ENCODE measurements at regions not wholly inside any gene's neighbourhood (a gene's known extent, or its start where the extent isn't known, plus 50 kb on each side); places are given as distances from the start of the nearest gene placed in this dataset.
"Not testable (repeated sequence)": the region's sequence is repeated elsewhere in the genome, so short reads cannot be mapped to it uniquely, and the experiment has no call there.

DNA sequence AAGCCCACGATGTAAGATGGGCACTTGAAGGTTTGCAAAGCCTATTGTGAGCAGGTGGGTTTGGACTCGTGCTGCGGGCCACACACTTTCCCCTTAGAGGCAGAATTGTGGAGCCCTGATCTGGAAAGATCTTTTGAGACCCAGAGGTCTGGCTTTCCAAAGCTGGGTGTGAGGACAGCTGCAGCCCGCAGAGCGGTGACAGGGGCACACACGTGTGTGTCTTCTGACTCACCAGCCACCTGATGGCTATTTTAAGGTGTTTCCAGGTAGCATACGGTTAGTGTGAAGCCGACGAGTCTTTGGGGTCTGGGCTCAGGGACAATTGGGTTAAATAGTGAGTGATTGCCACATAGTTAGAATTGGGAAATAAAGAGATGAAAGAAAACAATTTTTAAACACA lies 108.9 kb upstream of the GSE1 start:
- no peak for DNase-seq (ENCODE audit: low read depth in 2 of 2, low spot score in 1 of 2)

DNA sequence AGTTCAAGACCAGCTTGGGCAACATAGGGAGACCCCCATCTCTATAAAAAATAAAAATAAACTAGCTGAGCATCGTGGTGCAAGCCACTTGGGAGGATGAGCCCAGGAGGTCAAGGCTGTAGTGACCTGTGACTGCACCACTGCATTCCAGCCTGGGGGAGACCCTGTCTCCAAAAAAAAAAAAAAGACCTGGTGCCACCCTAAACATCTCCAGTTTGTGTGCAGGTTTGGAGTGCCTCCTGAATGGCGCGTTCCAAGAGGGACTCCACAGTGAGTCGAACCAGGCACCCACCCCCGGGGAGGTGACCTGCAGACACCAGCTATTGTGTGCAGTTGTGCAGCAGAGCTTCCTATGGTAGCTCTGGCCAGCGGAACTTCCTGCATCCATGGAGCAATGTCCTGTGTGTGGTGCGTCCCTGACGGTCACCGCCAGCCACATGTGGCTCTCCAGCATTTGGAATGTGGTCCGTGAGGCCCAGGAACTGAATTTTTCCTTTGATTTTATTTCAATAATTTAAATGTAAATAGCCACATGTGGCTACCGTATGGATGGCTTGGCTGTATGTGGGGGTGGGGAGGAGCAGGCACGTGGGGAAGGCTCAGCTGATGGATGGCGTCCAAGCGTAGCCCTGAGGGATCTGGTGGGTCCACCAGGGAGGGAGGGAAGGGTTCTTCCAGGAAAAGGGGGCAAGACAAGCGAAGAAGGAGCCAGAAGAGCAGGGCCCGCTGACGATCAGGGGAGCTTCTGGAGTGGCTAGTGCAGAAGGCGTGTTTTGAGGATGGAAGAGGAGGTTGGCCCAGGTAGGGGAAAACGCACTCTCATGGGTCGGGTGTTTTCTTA lies 107.1 kb upstream of the GSE1 start:
- no peak for DNase-seq (ENCODE audit: low read depth in 2 of 2, low spot score in 1 of 2)

DNA sequence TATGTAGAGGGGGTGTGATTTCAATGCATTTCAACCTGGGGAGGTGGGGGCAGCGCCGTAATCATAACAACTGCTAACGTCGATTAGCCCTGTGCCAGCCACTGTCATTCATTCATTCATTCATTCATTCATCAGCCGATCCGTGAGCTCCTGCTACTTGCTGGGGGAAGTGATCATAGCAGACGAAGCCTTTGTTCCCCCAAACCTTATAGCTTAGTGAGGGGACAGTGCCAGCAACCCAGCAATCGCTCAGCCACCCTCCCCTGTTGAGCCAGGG lies 106.5 kb upstream of the GSE1 start:
- DNase-seq (ENCODE audit: low read depth in 2 of 2, low spot score in 1 of 2): no peak

DNA sequence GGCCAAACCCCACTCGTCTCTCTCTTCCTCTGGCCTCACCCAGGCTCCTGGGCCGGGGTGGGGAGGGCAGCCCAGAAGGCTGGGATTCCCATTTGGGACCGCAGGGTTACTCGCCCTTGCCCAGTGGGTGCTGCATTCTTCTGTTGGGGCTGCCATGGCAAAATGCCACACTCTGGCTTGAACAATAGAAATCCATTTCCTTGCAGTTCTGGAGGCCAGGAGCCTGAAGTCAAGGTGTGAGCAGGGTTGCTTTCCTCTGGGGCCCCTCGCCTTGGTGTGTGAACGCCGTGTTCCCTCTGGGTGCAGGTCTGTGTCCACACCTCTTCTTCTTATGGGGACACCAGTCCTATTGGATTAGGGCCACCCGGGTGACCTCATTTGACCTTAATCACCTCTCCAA lies 105.8 kb upstream of the GSE1 start:
- DNase-seq (ENCODE audit: low read depth in 2 of 2, low spot score in 1 of 2): no peak

DNA sequence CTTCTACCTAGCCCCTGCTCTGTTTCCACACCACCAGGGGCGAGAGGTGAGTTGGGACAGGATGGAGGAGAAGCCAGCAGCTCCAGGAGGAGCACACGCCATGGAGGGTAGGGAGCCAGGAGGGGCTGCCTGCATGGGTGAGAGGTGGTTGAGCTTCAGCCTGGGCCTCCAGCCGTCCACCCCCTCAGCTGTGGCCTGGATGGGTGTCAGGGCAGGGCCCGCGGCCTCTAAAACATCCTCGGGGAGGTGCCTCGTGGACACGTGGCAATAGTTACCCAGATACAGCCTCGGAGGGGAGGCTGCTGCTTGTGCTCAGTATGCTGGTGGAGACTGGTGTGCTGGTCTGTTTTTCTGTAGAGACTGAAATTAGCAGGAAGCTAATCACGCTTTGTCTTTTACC lies 104.7 kb upstream of the GSE1 start:
- no peak for DNase-seq (ENCODE audit: low read depth in 2 of 2, low spot score in 1 of 2)

DNA sequence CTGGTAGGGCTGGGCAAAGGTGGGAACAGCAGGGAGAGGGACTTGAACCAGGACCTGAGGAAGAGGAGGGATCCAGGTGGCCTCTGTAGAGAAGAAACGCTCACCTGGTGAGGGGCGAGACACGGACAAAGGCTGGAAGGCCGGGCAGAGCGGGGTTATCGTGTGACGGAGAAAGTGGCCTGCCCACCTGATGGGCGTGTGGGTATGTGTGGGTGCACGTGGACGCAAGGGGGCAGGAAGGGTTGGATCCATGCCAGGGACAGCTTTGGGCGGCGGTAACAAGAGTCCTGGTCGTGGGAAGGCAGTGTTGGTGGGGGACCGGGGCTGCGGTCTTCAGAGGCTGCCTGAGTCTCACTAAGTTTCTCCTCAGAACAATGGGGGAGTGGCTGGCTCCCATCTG lies 104.1 kb upstream of the GSE1 start:
- no peak for DNase-seq (ENCODE audit: low read depth in 2 of 2, low spot score in 1 of 2)

DNA sequence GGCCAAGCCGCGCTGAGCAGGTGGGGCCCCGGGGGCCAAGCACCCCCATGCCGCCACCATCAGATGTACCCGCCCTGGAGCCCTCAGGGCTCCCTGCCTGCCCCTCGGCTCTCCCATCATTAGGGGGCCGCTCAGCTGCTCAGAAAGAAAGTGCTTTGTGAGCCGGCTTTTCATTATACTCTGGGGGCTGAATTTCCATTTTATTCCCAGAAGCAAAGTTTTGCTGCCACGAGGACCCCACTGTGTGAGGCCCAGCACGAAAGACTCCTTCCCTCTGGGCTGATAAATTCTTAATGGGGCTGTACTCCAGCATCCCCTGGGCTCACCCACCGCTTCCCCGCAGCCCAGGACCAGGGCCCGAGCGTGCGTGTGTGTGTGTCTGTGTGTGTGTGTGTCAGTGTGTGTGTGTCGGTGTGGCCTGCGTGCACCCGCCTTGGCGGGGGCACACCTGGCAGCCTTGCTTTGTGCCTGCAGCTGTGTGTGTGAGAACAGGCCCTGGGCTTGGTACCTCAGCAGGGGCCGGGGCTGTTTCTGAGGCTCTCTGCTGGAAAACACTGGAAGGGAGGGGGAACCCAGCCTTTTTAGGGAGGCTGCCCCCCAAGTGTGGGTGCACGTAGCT lies 103.0 kb upstream of the GSE1 start:
- DNase-seq (ENCODE audit: low read depth in 2 of 2, low spot score in 1 of 2): no peak

DNA sequence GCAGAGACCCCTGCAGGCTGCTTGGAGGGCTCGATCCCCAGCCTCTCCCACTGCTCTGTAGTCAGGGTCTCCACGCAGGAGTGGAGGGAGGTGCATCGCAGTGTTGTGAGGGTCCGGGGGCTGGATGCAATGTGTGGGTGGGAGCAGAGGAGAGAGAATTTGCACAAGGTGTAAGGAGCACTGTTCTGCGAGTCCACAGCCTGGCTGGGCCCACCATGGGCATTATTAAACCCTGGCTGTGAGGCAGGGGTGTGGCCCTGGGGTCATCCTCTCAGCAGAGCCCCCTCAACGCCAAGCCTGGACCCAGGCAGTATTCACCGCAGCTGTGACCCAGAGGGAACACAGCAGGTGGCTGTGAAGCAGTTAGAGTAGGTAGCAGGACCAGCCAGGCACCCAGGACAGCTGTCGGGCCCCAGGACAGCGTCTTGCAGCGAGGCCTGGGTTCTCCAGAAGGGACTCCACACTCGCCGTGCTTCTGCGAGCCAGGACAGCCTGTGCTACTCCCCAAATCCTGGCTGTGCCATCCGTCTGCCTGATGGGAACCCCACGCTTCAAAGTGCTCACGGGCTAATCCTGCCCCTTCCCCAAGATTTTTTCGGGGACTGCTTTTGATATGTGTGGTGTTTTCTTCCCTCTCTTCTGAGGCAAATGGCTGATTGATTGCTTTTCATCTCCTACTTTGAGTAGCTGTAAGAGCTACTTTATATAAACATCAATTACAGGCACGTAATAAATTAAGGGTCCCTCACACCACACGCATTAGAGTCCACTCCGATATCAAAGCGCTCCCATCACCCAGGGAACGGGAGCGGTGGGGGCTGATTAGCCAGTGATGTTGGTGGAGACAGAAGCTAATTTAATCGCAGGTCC lies 100.9 kb upstream of the GSE1 start:
- DNase-seq (ENCODE audit: low read depth in 2 of 2, low spot score in 1 of 2): no peak

DNA sequence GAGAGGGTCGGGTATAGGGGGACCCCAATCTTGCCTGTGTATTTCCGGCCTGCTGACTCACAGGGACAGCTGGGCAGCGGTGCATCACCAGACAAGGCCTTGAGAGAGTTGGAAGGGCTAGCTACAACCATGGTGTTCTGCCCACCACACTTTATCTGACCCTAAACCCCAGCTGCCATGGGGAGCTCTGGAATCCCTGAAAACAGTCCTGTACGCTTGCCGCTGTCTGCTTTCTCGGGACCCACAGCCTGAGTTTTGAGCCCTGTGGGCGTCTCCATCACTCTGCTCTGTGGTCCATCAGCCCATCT lies 100.4 kb upstream of the GSE1 start:
- no peak for DNase-seq (ENCODE audit: low read depth in 2 of 2, low spot score in 1 of 2)

DNA sequence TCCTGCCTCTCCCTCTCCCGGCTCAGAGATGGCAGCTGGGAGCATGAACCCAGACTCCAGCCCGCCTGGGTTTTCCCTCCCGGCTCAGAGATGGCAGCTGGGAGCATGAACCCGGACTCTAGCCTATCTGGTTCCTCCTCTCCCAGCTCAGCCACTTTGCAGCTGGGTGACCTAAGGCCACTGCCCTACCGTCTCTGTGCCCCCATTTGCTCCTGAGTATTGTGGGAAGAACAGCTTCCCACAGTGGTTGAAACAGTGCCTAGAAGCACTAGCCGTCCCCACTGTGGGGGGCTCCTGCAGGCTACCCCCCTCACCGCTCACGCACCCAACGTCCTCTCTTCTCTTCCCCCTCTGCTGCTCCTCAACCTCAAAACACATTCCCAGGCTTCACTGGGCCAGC lies 99.9 kb upstream of the GSE1 start:
- no peak for DNase-seq (ENCODE audit: low read depth in 2 of 2, low spot score in 1 of 2)

DNA sequence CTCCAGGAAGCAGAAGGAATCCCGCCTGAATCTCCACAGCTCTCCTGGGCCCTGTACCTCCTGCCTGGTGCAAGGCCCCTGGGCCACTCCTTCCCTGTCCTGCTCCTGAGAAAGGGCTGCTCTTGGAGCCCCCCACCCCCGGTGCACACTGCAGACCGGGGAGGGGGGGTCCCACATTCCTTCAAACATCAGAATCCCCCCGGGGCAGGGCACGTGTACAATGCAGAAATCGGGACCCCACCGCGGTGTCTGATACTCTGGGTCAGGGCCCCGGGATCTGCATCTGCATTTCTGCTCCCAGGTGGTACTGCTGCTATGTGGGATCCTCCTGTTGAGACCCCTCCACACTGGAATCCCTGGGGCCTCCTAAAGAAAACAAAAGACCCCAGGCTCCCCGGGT lies 99.5 kb upstream of the GSE1 start:
- no peak for DNase-seq (ENCODE audit: low read depth in 2 of 2, low spot score in 1 of 2)

DNA sequence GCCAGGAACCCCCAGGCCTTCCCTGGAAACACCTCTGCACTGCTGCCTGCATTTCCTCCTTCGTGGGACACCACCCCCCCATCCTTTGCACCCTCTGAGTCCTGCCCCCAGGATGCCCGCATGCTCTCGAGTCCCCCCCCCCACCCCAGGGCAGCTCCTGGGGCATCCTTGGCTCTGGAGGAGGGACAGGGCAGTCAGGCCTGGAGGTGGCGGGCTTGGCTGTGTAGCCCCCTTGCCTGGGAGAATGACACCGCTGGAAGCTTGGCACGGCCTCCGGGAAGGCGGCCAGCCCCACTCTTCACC lies 98.9 kb upstream of the GSE1 start:
- DNase-seq (ENCODE audit: low read depth in 2 of 2, low spot score in 1 of 2): no peak

DNA sequence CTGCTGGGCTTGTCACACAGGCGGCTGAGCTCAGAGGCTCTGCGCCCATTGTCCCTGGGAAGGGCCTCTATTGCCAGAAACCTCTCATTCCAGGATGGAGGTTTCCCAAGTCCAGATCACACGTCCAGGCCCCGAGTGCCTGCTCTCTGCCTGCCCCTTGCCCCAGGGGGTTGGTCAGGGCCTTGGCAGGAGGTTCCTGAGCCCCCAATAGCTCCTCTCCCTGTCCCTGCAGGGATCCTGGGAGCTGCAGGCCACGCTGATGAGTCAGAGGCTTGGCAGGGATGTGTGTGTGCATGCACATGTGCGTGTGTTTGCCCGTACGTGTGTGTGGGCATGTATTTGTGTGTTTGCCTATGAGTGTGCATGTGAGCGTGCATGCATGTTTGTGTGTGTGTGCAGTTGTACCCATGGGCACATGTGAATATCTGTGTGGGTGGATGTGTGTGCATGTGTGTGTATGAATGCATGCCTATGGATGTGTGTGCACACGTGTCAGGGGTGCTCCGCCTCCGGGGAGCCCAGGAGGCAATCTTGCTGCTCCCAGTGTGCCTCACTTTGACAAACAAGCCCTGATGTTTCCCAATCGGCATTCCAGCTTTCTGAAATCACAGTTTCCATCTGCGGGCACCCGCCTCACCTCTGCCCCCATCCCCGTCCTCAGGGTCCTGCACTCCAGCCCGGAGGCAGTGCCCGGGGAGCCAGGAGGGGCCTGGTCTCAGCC lies 98.4 kb upstream of the GSE1 start:
- DNase-seq (ENCODE audit: low read depth in 2 of 2, low spot score in 1 of 2): no peak

DNA sequence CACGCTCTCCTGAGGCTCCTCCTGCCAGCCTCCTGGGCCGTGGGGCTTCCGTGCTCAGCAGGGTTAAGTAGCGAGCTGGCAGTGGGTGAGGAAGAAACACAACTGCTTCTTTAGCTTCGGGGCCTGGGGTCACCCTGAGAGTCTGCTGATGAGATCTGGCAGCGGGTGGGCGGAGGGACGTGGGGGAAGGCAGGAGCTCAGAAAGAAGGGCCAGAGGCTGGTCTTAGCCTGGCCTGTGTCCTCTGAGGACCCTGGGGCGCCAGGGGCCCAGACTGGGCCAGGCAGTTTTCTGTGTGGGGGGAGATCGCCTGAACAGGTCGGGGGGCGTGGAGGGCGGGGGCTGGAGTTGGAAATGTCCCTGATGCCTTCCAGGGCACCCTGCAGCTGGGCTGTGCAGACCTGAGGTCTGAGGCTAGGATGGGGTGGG lies 97.8 kb upstream of the GSE1 start:
- DNase-seq (ENCODE audit: low read depth in 2 of 2, low spot score in 1 of 2): no peak

DNA sequence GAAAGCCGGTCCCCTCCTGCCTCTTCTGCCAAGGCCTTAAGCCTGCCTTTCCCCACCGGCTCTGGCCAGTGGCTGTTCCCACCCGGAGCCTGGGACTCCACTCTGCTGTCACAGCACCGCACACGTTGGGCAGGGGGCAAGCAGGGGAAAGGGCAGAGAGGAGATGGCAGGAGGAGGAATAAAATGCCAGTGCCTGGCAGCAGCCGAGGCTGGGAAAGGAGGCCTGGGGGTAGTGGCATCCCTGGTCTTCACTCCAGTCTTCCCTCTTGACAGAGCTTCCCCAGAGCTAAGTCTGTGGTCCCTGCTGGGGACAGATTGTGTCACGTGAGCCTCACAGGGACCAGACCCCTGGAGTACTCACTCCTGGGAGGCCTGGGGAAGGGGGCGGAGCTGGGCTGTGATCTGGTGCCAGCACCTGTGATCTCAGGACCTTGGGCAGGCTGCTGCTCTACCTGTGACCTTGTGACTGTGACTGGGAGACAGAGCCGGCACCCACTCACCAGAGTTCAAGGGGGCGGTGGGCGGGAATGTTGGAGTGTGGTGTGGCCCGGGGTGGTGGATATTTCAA lies 97.2 kb upstream of the GSE1 start:
- DNase-seq (ENCODE audit: low read depth in 2 of 2, low spot score in 1 of 2): no peak

DNA sequence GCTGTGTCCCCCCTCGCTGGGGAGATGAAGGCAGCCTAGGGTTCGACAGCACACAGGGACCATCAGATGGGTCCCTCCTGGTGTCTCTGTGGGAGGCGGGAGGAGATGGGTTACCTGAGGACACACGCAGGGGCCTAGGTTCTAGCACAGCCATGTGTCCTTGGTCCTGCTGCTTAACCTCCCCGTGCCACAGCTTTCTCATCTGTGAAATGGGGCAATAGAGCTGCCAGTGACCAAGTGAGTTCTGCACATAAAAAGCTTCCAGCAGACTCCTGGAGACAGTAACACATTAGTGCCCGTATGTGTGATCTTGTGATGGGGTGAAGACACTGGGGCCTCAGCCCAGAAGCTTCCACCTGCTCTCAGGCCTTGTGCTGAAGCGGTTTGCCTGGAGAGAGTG lies 96.0 kb upstream of the GSE1 start:
- no peak for DNase-seq (ENCODE audit: low read depth in 2 of 2, low spot score in 1 of 2)

DNA sequence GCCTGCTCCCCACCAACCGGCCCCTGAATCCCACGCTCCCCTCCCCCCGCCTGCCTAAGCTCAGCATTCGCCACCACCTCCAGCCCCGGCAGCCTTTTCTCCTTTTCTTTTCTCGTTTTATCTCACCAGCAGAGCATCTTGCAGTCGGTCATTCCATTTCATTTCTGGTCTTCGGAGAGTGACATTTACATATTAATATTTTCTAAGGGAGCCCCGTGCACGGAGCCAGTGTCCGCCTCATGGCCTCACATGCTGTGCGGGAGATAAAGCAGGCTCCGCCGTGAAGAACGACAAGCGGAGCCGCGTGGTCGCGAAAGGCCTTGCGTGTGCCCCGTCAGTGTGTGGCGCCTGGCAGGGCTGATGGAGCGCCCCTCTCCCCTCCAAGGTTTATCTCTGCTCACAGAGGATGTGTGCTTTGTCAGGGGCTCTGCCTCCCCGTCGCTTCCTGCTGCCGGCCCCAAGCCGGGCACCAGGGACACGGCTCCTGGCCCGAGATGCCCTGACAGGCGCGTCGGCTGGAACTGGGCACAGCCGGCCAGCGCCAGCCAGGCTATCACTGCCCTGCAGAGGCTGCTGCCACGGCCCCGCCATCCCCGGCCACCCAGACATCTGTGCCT lies 95.5 kb upstream of the GSE1 start:
- DNase-seq (ENCODE audit: low read depth in 2 of 2, low spot score in 1 of 2): no peak

DNA sequence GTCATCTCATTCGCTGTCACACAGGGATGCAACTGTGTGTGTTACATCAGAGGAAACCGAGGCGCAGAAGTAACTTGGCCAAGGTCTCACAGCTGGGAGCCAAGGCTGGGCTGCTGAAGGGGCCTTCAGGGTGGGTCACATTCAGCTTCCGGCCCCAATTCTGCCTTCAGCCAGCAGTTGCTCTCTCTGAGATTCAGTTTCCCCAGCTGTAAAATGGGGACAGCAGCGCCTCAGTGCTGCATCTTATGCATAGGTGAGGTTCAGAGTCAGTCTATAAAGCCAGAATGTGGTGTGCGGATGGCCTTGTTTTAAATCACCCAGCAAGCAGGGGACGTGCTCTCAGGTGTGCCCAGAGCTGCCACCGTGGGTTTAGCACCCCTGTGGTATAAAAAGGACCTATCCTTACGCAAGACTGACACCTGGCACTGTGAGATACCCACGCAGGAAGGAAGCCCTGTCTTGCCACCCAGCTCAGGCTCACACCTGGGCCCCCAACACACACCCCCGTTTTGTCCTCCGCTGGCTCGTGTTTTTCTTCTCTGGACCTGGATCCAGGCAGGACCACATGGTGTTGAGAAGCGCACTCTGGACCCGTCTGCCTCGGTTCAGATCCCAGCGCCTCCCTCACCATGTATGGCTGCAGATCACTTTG lies 94.6 kb upstream of the GSE1 start:
- no peak for DNase-seq (ENCODE audit: low read depth in 2 of 2, low spot score in 1 of 2)

DNA sequence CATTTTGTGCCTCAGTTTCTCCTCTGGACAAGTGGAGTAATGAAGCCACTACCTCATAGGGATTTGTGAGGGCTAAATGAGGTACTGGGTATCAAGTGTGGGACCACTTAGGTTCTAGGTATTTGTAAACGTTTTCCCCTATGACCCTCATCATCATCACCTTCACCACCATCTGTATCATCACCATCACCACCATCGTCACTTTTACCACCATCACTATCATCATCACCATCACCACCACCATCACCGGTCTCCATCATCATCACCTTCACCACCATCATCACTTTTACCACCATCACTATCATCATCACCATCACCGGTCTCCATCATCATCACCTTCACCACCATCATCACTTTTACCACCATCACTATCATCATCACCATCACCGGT lies 94.1 kb upstream of the GSE1 start:
- DNase-seq (ENCODE audit: low read depth in 2 of 2, low spot score in 1 of 2): not testable (repeated sequence)

DNA sequence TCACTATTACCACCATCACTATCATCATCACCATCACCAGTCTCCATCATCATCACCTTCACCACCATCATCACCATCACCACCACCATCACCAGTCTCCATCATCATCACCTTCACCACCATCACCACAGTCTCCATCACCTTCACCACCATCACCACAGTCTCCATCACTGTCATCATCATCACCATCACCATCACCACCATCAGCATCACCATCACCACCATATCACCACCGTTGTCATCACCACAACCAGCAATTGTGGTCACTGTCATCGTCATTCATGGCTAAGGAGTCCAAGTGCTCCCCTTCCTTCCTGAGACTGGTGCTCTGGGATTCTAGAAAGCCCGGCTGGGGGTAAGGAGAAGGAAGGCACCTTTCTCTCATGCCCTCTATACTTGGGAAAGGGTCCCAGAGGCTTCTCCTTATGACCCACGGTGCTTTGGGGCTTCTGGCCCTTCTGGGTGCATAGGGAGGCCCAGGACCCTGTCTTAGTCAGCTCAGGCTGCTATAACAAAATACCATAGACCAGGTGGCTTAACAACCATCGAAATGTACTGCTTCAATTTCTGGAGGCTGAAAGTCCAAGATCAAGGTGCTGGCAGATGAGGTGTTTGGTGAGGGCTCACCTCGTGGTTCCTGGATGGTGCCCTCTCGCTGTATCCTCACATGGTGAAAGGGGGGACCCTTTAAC lies 93.4 kb upstream of the GSE1 start:
- no peak for DNase-seq (ENCODE audit: low read depth in 2 of 2, low spot score in 1 of 2)

All from stimulated activated CD8-positive, alpha-beta memory T cell treated with anti-CD3 and anti-CD28 coated beads, Interleukin-4, amount 100 ng/mL, for 4 hours (primary cell).